PC-9 (cell line): ENCODE measurements at regions not wholly inside any gene's neighbourhood (a gene's known extent, or its start where the extent isn't known, plus 50 kb on each side); places are given as distances from the start of the nearest gene placed in this dataset.
"Not testable (repeated sequence)": the region's sequence is repeated elsewhere in the genome, so short reads cannot be mapped to it uniquely, and the experiment has no call there.

ENCODE experiments used
- EZH2 ChIP-seq: fragments of 200-600 bp; sonication (generic); IDR thresholded peaks from 2 replicates; pipeline ENCODE4 v1.8.0; 2017; ENCODE audit warnings: antibody characterized with exemption, low read depth
- TF ChIP-seq, protein P1 (sequence below): fragments of 200-600 bp; sonication (generic); conservative IDR thresholded peaks from 2 replicates; pipeline ENCODE4 v1.6.1; 2017; ENCODE audit warnings: mixed run types, antibody characterized with exemption, mild to moderate bottlenecking, moderate library complexity

DNA sequence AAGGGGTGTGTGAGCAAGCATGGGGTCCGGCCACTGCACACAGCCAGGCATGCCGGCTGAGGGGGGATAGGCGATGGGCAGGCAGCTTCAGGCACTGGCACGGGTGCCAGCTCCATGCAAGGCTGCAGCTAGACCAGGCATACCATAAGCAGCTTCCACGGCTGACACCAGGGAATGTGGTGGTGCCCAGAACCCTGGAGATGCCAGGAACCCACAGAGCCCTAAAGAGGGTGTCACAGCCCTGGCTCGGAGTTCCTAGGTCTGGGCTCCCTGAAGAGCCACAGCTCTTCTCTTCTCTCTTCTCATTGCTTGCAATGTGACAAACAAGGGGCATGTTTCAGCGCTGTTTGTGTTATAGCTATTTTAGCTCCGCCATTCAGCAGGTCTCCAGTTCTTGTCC is 442.5 kb downstream of the SPATA31A1 start:
- TF ChIP-seq, protein P1, sequence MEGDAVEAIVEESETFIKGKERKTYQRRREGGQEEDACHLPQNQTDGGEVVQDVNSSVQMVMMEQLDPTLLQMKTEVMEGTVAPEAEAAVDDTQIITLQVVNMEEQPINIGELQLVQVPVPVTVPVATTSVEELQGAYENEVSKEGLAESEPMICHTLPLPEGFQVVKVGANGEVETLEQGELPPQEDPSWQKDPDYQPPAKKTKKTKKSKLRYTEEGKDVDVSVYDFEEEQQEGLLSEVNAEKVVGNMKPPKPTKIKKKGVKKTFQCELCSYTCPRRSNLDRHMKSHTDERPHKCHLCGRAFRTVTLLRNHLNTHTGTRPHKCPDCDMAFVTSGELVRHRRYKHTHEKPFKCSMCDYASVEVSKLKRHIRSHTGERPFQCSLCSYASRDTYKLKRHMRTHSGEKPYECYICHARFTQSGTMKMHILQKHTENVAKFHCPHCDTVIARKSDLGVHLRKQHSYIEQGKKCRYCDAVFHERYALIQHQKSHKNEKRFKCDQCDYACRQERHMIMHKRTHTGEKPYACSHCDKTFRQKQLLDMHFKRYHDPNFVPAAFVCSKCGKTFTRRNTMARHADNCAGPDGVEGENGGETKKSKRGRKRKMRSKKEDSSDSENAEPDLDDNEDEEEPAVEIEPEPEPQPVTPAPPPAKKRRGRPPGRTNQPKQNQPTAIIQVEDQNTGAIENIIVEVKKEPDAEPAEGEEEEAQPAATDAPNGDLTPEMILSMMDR, result not testable (repeated sequence)
- TF ChIP-seq EZH2, result not testable (repeated sequence)
